SU-DHL-6 (cell line): ENCODE measurements at regions not wholly inside any gene's neighbourhood (a gene's known extent, or its start where the extent isn't known, plus 50 kb on each side); places are given as distances from the start of the nearest gene placed in this dataset.

Experiments used
- H2AFZ ChIP-seq: fragments of 200-600 bp; sonication (generic); 2 replicates; pipeline ENCODE4 v1.6.1; 2014; ENCODE audit warnings: low read depth, mild to moderate bottlenecking, moderate library complexity, mixed read lengths, antibody characterized with exemption, low read length; ENCODE audit not compliant: severe bottlenecking
- H3F3A ChIP-seq: fragments of 200-600 bp; shearing (Covaris generic); 2 replicates; pipeline ENCODE4 v1.6.0; 2016; ENCODE audit warnings: antibody characterized with exemption, mild to moderate bottlenecking; ENCODE audit not compliant: insufficient read depth
- H3K27ac ChIP-seq: fragments of 200-600 bp; sonication (generic); 2 replicates; pipeline ENCODE4 v1.5.1; 2016; ENCODE audit warnings: low read depth, mild to moderate bottlenecking, low read length, moderate library complexity, mixed read lengths
- H3K27me3 ChIP-seq: fragments of 200-600 bp; sonication (generic), shearing (Covaris generic); 2 replicates; pipeline ENCODE4 v1.6.0; 2014; ENCODE audit warnings: mild to moderate bottlenecking, low read length
- H3K36me3 ChIP-seq: fragments of 200-600 bp; sonication (generic); 2 replicates; pipeline ENCODE4 v1.6.1; 2014; ENCODE audit warnings: mild to moderate bottlenecking, low read length, mixed read lengths
- H3K4me2 ChIP-seq: fragments of 300-600, 200-600 bp; shearing (Covaris generic), sonication (generic); 2 replicates; pipeline ENCODE4 v1.6.0; 2014; ENCODE audit warnings: low read length, low read depth, mild to moderate bottlenecking; ENCODE audit not compliant: poor library complexity, severe bottlenecking
- H3K4me3 ChIP-seq: fragments of 200-600 bp; sonication (generic); 2 replicates; pipeline ENCODE4 v1.5.1; 2014; ENCODE audit warnings: antibody characterized with exemption, low read length, mild to moderate bottlenecking, mixed read lengths; ENCODE audit not compliant: insufficient read depth, poor library complexity, severe bottlenecking
- H3K79me2 ChIP-seq: fragments of 200-600 bp; sonication (generic); 2 replicates; pipeline ENCODE4 v1.6.1; 2014; ENCODE audit warnings: mild to moderate bottlenecking, low read length, moderate library complexity; ENCODE audit not compliant: insufficient read depth
- H3K9ac ChIP-seq: fragments of 200-600 bp; sonication (generic); 2 replicates; pipeline ENCODE4 v1.7.0; 2014; ENCODE audit warnings: mild to moderate bottlenecking, low read length
- H3K9me2 ChIP-seq: fragments of 200-600 bp; sonication (generic); replicated peaks from 2 replicates; pipeline ENCODE4 v1.6.1; 2014; ENCODE audit warnings: low read length; ENCODE audit not compliant: insufficient read depth
- H3K9me3 ChIP-seq: fragments of 200-600 bp; sonication (generic); 2 replicates; pipeline ENCODE4 v1.6.1; 2014; ENCODE audit warnings: low read length, mixed read lengths; ENCODE audit not compliant: insufficient read depth
- H4K20me1 ChIP-seq: fragments of 200-600 bp; sonication (generic); 2 replicates; pipeline ENCODE4 v1.6.1; 2014; ENCODE audit warnings: low read depth, mild to moderate bottlenecking, antibody characterized with exemption, low read length, moderate library complexity, mixed read lengths
- EZH2phosphoT487 ChIP-seq: fragments of 200-600 bp; sonication (generic), shearing (Covaris generic); conservative IDR thresholded peaks from 2 replicates; pipeline ENCODE4 v1.6.1; 2018; ENCODE audit warnings: mild to moderate bottlenecking, antibody characterized with exemption, low read length, moderate library complexity, mixed read lengths
- TF ChIP-seq, protein P1 (sequence below): fragments of 200-600 bp; sonication (generic); IDR thresholded peaks from one replicate; pipeline ENCODE4 v1.5.1; 2017; ENCODE audit warnings: antibody characterized with exemption, mild to moderate bottlenecking, low read length, moderate library complexity; ENCODE audit not compliant: insufficient read depth, poor library complexity, severe bottlenecking

DNA sequence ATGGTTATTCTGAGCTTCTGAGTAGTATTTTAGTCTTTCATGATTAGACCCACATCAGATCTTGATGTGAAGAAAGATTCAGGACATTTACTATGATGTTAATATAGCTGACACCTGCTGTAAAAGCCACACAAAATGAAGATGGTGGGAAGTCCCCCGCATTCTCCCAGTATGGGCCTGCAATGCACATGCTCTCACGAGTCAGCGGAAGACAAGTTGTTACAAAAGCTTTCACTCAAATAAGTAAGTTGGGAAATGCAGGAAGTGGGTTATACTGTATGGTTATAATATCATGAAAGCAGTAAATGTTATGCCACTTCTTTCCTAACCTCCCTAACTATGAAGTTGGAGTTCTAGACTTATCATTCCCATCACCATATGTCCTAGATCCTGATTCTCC is 171.9 kb downstream of the KLF5 start:
- H3K4me3 ChIP-seq: no peak overlapping the region
- no peaks in the 10 kb centered on the region for H3K9me2 ChIP-seq
- no peaks in the 10 kb centered on the region for H3K79me2 ChIP-seq
- H2AFZ ChIP-seq: no peak overlapping the region
- no peaks in the 10 kb centered on the region for H3K9me3 ChIP-seq
- no peaks in the 10 kb centered on the region for H3F3A ChIP-seq
- H3K36me3 ChIP-seq: no peaks in the 10 kb centered on the region
- H3K4me2 ChIP-seq: no peak overlapping the region
- H3K27ac ChIP-seq: no peak overlapping the region
- H3K27me3 ChIP-seq: no peaks in the 10 kb centered on the region
- TF ChIP-seq EZH2phosphoT487: no peak
- TF ChIP-seq, protein P1, sequence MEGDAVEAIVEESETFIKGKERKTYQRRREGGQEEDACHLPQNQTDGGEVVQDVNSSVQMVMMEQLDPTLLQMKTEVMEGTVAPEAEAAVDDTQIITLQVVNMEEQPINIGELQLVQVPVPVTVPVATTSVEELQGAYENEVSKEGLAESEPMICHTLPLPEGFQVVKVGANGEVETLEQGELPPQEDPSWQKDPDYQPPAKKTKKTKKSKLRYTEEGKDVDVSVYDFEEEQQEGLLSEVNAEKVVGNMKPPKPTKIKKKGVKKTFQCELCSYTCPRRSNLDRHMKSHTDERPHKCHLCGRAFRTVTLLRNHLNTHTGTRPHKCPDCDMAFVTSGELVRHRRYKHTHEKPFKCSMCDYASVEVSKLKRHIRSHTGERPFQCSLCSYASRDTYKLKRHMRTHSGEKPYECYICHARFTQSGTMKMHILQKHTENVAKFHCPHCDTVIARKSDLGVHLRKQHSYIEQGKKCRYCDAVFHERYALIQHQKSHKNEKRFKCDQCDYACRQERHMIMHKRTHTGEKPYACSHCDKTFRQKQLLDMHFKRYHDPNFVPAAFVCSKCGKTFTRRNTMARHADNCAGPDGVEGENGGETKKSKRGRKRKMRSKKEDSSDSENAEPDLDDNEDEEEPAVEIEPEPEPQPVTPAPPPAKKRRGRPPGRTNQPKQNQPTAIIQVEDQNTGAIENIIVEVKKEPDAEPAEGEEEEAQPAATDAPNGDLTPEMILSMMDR: no peak
- H3K9ac ChIP-seq: no peak overlapping the region
- no peaks in the 10 kb centered on the region for H4K20me1 ChIP-seq

DNA sequence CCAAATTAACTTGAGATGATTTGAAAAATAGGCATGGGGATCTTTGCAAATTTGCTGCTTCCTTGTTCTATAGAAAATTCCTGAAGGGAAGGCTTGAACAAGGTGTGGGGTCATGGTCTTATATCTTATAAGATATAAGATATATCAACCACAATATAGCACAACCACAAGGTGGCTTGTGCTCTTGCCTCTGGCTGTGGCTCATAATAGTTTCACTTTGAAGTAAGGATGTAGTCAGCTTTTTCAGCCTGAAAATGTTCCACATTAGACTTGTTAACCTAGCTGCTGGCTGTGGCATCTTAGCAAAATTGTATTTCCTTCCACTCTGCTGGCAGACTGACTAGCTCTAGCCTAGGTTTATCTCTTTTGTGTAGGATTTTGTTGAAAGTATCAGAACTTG is 169.7 kb downstream of the KLF5 start:
- no peak overlapping the region for H3K4me2 ChIP-seq
- no peak overlapping the region for H3K4me3 ChIP-seq
- H4K20me1 ChIP-seq: no peaks in the 10 kb centered on the region
- no peaks in the 10 kb centered on the region for H3K79me2 ChIP-seq
- no peak overlapping the region for H3K9ac ChIP-seq
- H3K36me3 ChIP-seq: no peaks in the 10 kb centered on the region
- no peaks in the 10 kb centered on the region for H3K27me3 ChIP-seq
- H3F3A ChIP-seq: no peaks in the 10 kb centered on the region
- no peaks in the 10 kb centered on the region for H3K9me2 ChIP-seq
- no peak for TF ChIP-seq EZH2phosphoT487
- TF ChIP-seq, protein P1: no peak
- H3K27ac ChIP-seq: no peak overlapping the region
- no peak overlapping the region for H2AFZ ChIP-seq
- no peaks in the 10 kb centered on the region for H3K9me3 ChIP-seq

DNA sequence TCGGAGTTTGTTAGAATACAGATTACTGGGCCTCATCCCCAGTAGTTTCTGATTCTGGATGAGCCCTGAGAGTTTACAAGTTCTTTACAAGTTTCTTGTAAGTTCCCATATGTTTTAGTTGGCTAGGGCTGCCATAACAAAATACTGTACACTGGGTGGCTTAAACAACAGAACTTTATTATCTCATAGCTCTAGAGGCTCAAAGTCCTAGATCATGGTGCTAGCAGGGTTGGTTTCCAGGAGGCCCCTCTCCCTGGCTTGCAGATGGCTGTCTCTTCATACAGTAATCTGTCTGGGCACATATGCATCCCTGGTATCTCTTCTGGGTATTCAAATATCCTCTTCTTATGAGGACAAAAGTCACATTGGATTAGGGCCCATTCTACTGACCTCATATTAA is 167.2 kb downstream of the KLF5 start:
- Histone ChIP-seq H3K9me3 (no peaks in the 10 kb centered on the region), H3K27ac (no peak overlapping the region), H3F3A (no peaks in the 10 kb centered on the region), H3K4me3 (no peak overlapping the region), H3K4me2 (no peak overlapping the region), H3K79me2 (no peaks in the 10 kb centered on the region), H3K36me3 (no peaks in the 10 kb centered on the region), H3K9ac (no peak overlapping the region), H3K27me3 (no peaks in the 10 kb centered on the region), H2AFZ (no peak overlapping the region), H4K20me1 (no peaks in the 10 kb centered on the region), H3K9me2 (no peaks in the 10 kb centered on the region)
- TF ChIP-seq EZH2phosphoT487: no peak
- TF ChIP-seq, protein P1: no peak
